ENCODE measurements at regions not wholly inside any gene's neighbourhood (a gene's known extent, or its start where the extent isn't known, plus 50 kb on each side); places are given as distances from the start of the nearest gene placed in this dataset.

DNA sequence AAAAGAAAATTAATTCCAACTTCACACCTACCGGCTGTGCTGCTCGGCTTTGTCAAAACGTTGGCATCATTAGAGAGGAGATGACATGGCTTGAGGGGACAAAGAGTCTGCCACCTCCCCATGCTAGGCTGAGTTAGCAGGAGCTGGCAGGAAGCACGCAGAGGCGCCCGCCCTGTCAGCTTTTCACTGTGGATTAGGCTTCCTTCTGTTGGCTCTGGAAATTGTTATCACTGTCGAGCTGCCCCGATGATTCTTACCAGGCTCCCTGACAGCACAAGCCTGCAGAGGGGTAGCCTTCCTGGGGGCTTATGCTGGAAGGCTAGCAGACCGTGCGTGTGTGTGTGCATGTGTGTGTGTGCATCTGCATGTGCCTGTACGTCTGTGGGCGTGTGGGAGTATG, 490.9 kb upstream of the TBX3 start:
- DNase-seq (ENCODE audit: low read depth): no peak

DNA sequence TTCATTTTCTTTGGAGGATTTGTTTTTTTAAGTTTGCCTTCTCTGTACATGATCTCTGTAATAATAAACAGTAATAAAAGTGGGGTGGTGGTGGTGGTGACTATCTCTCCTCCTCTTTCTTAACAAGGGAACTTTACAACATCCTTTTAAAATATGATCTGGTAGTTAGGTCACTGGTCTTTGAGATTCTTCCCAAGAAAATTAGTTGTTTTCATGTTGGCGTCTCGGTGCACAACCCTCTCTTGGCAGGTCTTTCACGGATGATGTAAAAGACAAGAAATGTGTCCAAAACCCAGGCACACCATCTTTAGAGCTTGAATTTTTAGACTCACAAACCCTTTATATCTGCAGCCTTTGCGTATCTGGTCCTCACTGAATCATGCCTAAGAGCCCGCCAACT, 488.5 kb upstream of the TBX3 start:
- DNase-seq (ENCODE audit: low read depth): no peak

DNA sequence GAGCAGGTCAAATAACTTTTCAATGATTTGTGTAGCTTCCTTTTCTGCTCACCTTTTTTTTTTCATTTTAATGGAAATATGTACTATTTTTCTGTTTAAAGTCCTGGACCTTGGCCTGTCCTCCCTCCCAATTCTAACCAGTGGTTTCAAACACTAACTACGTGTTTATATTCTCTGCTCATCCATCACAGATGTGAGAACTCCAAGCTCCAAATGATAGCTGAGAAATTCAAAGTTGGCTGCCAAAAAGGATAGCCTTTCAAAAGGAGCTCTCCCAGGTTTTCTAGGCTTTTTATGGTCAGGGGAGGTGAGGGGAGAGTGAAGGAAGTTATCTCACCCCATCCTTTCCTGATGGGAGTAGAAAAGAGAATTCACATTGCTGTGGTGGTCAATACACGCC, 486.0 kb upstream of the TBX3 start:
- no peak for DNase-seq (ENCODE audit: low read depth)

DNA sequence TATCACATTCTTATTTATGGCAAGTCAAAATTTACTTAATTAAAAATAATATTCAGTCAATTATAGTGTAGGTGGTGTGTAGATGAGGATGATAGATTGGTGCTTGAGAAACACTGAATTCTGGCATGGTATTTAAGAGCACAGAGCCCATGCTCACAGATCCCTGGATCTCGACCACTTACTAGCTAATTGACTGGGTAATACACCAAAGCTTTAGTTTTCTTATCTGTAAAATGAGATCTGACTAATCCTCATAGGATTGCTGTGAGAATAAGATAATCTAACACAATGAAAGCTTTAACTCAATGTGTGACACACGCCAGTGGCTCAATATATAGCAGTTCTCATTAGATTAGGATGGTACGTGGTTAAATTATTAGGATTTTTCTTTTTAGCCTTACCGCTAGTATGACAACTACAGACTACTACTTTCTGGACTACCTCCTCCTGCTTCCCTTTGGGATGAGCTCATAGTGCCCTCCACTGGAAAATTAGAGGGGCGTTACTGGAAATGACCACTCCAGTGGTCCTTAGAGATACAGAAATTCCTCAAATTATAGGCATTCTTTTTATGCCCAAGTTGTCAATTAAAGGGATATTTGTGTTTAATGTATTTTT, 482.8 kb upstream of the TBX3 start:
- no peak for DNase-seq (ENCODE audit: low read depth)

DNA sequence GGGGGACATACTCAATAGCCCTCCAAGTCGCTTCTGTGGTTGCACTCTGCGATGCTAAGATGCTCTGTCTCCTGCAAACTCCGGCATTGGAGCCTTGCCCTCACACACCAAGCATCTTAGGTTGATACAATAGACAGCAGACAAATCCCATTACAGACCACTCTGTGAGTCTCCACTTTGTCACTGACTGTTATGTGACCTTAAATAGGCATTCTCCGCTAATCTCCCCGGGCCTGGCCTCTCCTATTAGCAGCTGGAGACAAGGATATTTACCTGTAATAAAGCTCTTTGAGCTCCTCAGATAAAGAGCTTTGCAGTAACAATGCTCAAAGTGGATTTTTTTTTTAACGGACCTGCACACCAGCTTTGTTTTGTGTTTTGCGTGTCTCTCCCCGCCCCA, 479.7 kb upstream of the TBX3 start:
- no peak for DNase-seq (ENCODE audit: low read depth)

DNA sequence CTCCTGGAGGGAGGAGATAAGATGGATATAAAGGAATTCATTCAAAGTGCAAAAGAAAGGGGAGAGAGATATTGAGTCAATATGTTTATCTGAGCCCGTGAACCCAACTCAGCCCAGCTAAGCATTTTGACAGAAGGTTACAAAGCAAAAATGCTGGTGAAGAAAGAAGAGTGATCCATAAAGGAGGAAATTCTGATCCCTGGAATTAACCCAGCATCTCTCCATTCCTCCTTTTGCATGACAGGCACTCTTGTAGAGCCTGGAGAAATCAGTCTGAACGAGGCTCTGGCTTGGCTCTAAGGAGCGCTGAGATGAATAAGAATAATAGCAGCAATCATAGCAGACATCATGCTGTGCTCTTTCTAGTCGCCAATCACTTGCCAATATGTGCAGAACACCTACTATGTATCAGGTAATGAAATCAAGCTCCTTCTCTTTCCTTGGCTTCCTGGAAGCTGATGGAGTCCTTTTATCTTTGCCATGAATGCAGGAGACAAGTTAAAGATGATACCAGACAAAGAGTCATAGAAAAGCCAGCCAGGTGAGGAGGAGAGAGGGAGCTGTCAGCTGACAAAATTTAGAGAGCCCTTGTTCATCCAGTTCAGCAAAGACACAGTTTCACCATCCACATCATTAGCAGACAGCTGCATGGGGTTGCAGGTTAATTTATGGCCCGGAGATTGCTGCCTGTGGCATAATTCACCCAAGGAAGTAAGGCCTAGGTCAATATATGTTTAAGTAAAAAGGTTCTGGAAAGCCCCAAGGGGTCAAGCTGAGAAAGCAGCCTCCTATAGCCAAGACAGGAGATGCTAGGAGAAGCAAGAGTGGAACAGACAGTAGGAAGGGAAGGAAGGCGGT, 476.5 kb upstream of the TBX3 start:
- DNase-seq (ENCODE audit: low read depth): no peak

DNA sequence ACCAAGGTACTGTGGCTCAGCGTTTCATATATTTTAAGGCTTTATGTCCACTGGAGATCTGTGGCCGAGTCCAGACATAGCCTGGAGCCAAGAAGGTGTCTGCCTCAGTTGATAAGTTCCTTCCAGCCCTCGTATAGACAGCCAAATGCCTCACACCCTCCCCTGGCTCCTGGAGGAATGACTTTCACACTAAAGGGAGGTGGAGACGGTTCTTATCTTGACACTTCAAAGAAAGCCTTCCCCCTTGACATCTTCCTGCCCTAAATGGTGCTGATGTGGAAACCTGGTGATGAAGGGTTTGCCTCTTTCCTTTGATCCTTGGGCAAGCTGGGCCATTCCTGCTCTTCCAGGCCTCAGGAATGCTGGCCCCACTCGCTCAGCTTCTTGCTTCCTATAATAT, 474.8 kb upstream of the TBX3 start:
- DNase-seq (ENCODE audit: low read depth): no peak

DNA sequence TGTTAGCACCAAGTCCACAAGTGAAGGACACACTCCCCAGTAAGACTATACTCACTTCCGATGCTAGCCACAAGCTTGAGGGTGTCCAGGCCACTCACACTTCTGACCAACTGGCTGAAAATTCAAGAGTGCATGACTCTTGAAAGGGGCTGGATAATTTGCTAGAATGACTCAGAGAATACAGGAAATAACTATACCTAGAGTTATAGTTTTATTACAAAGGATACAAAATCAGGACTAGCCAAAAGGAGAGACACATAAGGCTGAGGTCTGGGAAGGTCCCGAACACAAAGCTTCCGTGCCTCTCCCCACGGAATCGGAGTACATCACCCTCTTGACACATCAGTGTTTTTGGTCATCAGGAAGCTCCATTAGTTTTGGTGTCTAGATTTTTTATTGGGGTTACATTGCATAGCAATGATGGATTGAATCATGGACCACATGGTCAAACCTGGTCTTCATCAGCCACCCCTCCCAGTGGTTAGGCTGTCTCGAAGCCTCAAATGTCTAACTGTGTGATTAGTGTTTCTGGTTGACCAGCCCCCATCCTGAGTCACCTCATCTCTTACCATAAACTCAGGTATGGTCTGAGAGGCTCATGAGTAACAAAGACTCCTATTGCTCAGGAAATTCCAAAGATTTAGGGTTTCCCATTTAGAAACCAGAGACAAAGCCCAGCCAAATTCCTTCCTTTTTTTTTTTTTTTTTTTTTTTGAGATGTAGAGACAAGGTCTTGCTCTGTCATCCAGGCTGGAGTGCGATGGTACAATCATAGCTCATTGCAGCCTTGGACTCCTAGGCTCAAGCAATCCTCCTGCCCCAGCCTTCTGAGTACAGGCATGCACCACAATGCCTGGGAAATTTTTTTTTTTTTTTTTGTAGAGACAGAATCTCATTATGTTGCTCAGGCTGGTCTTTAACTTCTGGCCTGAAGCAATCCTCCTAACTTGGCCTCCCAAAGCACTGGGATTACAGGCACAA, 472.0 kb upstream of the TBX3 start:
- no peak for DNase-seq (ENCODE audit: low read depth)

DNA sequence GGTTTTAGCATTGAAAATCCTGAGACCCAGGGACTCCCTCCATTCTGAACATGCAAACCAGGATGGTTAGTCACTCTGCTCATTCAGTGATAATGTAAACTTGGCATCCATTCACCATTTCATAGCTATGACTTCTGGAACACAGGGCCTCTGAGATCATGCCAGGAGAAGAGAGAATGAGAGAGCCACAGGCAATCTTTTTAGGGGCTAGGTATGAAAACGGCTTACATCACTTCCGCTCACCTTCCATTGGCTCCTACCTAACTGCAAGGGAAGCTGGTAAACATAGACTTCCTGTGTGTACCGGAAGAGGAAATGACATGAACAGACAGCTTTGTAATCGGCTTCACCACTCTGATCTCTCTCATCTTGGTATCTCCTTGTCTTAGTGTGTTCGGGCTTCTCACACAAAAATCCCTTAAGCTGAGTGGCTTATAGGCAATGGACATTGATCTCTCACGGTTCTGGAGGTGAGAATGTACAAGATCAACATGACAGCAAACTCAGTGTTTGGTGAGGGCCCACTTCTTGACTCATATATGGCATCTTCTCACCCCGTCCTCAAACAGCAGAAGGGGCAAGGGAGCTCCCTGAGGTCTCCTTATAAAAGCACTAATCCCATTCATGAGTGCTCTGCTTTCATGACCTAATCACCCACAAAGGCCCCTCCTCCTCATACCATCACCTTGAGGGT, 465.9 kb upstream of the TBX3 start:
- DNase-seq (ENCODE audit: low read depth): no peak

DNA sequence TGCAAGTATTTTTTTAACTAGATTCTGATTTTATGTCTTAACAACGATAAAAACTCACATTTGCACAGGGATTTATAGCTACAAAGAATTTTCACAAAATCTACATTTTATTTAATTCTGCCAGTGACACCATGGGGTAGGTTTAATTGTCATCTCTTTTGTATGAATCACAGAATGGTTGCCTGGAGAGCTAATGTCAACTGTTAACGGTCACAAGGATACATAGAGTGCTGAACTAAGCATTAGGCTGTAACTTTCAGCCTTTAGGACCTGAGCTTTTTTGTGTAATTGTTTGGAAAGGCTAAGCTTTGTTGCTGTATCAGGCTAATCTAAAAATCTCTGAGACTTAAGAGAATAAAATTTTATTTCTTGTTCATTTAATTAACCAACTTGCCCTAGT, 465.3 kb upstream of the TBX3 start:
- DNase-seq (ENCODE audit: low read depth): no peak

DNA sequence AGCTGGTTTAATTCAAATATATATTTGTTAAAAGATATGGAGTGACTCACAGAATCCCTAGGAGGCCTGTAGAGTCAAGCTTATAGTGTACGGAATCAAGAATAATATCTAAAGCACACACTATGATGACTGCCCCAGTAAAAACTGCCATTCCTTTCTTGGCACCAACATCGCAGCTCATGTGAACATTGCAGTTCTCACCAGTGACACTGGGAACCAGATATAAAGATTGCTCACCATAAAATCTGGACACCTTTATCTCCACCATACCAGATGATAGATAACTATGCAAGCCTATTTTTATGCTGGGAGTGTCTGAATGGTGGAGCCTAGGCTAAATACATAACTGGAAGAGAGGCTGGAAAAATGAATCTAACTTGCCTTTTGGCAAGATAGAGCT, 463.9 kb upstream of the TBX3 start:
- no peak for DNase-seq (ENCODE audit: low read depth)

DNA sequence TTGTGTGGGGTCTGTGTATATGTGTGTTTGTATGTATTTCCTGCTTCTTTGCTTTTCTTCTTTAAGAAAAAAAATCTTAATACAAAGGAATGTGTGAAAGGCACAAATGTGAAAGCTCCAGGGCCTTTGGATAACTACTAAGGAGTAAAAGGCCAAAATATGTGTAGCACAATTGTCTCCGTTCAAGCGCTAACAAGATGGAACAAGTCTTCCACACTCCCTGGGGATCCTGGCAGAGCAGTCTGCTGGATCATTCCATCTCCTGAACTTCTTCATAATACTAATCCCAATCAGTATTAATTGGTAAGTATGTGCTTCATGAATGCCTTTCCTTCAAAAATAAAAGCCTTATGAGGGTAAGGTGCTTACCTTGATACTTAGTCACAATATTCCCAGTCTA, 462.5 kb upstream of the TBX3 start:
- DNase-seq (ENCODE audit: low read depth): no peak

DNA sequence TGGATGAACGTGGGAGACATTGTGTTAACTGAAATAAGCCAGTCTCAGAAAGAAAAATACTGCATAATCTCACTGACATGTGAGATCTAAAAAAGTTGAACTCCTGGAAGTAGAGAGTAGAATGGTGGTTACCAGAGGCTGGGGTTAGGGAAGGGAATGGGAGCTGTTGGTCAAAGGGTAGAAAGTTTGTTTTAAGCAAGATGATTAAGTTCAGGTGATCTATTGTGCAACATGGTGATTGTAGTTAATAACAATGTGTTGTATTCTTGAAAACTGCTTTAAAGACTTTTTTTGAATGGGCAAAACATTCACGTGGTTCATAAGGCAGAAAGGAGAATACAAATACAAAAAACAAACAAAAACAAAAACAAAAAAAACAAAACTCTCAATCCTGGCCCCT, 460.4 kb upstream of the TBX3 start:
- DNase-seq (ENCODE audit: low read depth): no peak

DNA sequence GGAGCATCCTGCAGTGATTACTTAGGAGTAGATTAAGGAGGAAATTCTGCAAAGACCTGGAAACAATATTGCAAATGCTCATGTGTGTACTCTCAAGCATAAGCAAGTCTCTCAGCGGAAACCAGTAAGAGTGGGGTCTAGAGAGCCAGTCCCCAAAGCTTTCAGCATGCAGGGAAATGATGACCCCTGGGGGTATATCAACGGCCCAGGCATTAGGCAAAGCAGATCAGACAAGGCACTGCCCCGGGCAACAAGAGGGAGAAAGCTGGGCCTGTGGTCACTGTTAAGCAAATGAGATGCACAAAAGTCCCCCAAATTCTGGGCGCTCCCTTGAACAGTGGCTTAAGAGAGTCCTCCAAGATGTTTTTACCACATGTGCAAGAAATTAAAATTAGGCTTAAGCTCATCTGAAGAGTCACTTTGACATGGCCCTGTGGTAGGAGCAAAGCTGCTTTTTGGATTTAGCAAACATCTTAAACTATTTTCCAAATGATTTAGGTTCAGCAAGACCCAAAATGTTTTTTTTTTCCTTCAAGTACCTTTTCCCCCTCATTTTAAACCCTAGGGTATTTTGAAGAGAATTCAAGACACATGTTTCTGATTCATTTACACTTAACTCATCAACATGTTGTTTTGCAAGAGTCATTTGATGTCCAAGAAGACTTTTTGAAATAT, 457.1 kb upstream of the TBX3 start:
- DNase-seq (ENCODE audit: low read depth): no peak

DNA sequence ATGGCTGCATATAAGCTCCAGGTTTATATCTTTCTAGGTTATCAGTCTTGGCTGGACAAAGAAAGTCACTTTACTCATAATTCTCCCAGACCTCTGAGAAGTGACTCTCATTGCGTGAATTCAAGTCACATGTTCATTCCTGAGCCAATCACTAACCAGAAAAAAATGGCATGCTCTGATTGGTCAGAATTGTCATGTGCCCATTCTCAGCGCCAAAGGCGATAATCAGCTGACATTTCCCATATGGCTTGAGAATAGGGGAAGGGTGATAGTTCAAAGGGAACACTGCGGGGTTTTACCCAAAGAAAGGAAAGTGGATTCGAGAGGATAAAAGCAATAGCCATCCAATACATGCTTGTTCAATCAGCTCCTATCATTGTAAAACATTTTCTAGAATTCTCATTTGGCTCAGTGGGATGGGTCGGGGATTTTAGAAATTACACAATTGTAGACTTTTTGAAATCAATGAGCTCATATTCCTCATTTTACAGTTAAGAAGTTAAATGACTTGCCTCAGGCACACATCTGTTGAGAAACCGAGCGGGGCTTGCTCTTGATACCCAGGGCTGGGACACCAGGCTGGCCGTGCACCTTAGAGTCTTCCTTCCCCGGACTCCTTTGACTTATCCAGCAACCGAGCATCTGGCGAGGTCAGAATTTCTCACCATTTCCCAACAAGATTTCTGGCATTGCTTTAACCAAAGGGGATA, 454.0 kb upstream of the TBX3 start:
- no peak for DNase-seq (ENCODE audit: low read depth)

DNA sequence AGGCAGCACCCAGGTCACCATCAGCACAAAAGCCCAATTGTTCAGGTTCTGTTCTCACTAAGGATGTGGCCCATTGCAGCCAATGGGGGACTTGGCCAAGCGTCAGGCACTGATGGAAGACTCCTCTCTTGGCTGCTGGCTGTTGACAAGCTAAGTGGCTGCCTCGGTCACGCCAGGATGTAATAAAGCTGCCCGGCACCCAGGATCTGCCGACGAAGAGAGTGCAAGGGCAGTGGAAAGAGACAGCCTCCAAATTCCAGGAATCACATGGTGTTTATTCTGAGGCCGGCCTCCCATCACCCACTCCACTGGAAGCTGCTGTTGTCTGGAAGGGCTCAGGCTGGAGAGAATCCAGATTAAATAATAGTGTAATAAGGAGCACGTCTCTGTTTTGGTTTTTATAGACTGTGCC, 451.8 kb upstream of the TBX3 start:
- DNase-seq (ENCODE audit: low read depth): no peak

DNA sequence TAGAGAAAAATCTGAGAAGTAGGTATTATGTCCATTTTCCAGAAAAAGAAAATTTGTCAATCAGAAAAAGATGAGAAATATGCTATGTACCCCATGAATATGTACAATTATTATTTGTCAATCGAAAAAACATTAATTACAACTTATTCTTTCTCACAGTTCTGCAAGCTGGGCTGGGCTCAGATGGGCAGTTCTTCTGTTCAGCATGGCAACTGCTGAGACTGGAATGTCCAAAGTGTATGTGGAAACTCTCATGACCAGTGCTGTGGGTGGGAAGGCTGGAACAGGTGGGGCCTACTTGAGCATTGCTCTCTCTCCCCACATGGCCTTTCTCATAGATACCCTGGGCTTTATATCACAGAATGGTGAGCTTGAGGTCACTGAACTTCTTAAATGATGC, 450.3 kb upstream of the TBX3 start:
- no peak for DNase-seq (ENCODE audit: low read depth)

DNA sequence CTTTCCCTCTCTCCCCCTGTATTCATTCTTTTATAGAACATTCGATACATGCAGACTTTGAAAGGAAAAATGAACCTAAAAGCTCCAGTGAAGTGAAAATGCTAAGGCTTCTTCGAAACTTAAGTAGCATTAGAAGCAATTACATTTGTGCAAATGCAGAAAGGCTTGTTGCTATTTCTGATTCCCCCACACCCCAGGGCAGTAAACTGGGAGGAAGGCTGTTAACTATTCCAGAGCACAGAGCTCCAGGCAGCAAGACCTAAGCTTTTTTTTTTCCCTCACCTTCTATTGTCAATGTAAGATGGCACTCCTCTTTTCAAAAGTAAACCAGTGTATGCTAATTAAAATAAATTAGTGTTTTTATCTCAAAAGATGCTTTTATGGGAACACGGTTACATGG, 448.9 kb upstream of the TBX3 start:
- DNase-seq (ENCODE audit: low read depth): no peak

DNA sequence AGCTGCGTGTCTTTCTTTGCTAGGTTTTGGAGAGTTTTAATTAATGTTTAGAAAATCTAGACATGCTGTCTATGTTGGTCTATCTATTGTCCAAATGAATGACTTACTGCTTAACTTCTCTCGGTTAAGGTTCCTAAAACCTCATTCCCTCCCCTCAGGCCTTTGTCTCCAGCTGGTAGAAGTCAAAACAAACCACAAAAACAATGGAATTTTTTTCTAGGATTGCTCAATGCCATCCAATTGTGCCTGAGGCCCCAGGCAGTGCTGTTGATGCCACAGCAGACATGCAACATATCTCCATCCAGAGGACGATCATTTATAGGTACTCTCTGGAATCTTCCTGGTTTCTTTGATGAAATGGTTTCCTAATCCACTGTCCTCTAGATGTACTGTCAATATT, 448.2 kb upstream of the TBX3 start:
- DNase-seq (ENCODE audit: low read depth): no peak

DNA sequence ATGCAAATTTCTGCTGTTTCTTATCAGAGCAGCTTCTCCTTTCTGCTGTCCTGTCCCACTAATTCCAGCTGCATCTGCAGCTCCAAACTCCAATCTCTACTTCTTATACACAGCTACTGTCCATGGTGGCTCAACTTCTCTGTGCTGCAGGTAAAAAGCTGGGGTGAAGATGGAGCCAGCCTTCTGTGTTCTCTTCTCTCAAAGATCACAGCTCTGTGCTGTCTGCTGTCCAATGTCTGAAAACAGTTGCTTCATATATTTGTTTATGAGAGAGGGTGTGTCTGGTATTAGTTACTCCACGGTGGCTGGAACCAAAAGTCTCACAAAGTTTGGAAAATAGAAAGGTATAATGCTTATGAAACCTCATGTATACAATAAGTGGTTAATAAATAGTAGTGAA, 445.8 kb upstream of the TBX3 start:
- no peak for DNase-seq (ENCODE audit: low read depth)

DNA sequence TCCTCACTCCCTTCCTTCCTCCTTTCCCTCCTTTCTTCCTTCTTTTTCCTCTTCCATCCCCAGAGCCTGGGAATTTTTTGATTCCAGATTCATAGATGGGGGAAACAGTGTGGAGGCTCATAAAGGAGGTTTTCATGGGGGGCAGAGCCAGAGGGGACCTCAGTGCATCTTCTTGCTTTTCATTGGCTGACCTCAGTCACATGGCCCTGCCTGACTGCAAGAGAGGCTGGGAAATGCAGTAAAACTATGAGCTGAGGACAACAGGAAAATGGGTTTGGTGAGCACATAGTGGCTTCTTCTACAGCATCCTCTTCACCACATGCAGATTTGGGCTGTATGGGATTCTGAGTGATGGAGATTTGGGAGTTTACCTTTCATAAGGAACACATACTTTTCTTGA, 437.1 kb upstream of the TBX3 start:
- no peak for DNase-seq (ENCODE audit: low read depth)

Data from CMK (cell line).